ENCODE measurements at regions not wholly inside any gene's neighbourhood (a gene's known extent, or its start where the extent isn't known, plus 50 kb on each side); places are given as distances from the start of the nearest gene placed in this dataset.

- no peak for DNase-seq (ENCODE audit: extremely low read depth, low read depth)
- H3K4me3 ChIP-seq (replicated peaks; ENCODE audit: low read depth, low read length) = no peak overlapping the region
- TF ChIP-seq, protein P1, sequence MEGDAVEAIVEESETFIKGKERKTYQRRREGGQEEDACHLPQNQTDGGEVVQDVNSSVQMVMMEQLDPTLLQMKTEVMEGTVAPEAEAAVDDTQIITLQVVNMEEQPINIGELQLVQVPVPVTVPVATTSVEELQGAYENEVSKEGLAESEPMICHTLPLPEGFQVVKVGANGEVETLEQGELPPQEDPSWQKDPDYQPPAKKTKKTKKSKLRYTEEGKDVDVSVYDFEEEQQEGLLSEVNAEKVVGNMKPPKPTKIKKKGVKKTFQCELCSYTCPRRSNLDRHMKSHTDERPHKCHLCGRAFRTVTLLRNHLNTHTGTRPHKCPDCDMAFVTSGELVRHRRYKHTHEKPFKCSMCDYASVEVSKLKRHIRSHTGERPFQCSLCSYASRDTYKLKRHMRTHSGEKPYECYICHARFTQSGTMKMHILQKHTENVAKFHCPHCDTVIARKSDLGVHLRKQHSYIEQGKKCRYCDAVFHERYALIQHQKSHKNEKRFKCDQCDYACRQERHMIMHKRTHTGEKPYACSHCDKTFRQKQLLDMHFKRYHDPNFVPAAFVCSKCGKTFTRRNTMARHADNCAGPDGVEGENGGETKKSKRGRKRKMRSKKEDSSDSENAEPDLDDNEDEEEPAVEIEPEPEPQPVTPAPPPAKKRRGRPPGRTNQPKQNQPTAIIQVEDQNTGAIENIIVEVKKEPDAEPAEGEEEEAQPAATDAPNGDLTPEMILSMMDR (IDR thresholded peaks at IDR 0.05; ENCODE audit: low read depth, low read length, missing control alignments) = no peak
Observed at GRCh38 chr4:186912606-186913005, 188.9 kb upstream of the FAT1 start.

DNA sequence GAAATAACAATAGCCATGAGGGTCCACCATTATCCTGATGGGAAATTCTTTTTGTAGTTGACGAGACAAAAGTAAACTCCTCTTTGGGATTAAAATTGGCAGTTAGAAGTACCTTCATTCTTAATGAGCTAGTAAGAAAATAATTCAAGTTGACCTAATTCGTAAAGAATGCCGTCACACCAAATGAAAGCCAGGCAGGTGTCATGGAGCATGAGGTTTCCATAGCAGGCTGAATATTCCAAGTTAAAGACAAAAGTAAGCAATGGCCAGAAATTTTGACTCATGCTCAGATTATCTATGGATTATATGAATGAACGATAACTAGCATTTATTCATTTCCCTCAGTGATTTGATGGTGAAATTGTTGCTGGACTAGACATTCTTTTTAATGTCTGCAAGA is 192.2 kb upstream of the FAT1 start:
- TF ChIP-seq, protein P1 (IDR thresholded peaks at IDR 0.05; ENCODE audit: low read depth, low read length, missing control alignments) = no peak
- no peak overlapping the region for H3K4me3 ChIP-seq (replicated peaks; ENCODE audit: low read depth, low read length)
- no peak for DNase-seq (ENCODE audit: extremely low read depth, low read depth)

DNA sequence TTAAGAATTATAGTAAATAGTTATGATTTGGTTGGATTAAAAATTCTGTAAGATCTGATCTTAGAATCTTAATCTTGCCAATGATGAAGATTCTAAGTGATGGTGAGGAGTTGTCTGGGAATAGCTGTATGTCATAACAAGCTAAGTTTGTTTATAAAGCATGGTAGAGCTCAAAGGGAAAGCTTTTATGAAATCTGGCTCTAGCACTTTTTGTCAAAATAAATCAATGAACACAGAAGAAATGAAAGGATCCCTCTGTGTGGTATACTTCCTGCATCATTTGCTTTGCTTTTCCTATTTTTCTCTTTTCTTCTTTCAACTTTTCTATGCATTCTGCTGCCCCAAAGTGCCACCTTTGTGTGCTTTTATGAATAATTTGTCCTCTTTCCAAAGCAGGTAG is 193.5 kb upstream of the FAT1 start:
- no peak for DNase-seq (ENCODE audit: extremely low read depth, low read depth)
- TF ChIP-seq, protein P1 (IDR thresholded peaks at IDR 0.05; ENCODE audit: low read depth, low read length, missing control alignments) = no peak
- H3K4me3 ChIP-seq (replicated peaks; ENCODE audit: low read depth, low read length) = no peak overlapping the region

- no peak for DNase-seq (ENCODE audit: extremely low read depth, low read depth)
- TF ChIP-seq, protein P1 (IDR thresholded peaks at IDR 0.05; ENCODE audit: low read depth, low read length, missing control alignments) = no peak
- H3K4me3 ChIP-seq (replicated peaks; ENCODE audit: low read depth, low read length) = no peak overlapping the region
Observed at GRCh38 chr4:186918466-186918865, 194.8 kb upstream of the FAT1 start.

DNA sequence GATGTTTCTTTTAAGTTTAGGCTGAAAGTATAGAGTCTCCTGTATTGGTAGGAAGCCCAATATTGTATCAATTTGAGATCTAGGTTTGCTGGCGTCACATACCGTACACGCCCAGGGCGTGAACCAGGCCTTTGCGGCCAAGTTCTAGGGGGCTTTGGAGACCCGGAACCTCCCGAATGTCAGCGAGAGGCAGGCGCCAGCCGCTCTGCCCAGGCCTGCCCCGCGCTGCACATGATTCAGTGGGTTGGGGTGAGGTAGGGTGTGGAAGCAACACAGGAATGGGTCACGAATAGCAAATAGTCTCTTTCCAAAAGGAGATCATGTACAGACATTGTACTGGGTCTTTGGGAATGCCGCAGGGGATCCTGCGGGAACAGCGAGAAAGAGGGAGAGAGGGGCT is 195.7 kb upstream of the FAT1 start:
- H3K4me3 ChIP-seq (replicated peaks; ENCODE audit: low read depth, low read length) = no peak overlapping the region
- no peak for DNase-seq (ENCODE audit: extremely low read depth, low read depth)
- TF ChIP-seq, protein P1 (IDR thresholded peaks at IDR 0.05; ENCODE audit: low read depth, low read length, missing control alignments) = no peak

- H3K4me3 ChIP-seq (replicated peaks; ENCODE audit: low read depth, low read length) = no peak overlapping the region
- TF ChIP-seq, protein P1 (IDR thresholded peaks at IDR 0.05; ENCODE audit: low read depth, low read length, missing control alignments) = no peak
- no peak for DNase-seq (ENCODE audit: extremely low read depth, low read depth)
Observed at GRCh38 chr4:186920483-186920882, 196.8 kb upstream of the FAT1 start.

- H3K4me3 ChIP-seq (replicated peaks; ENCODE audit: low read depth, low read length) = no peak overlapping the region
- no peak for DNase-seq (ENCODE audit: extremely low read depth, low read depth)
- TF ChIP-seq, protein P1 (IDR thresholded peaks at IDR 0.05; ENCODE audit: low read depth, low read length, missing control alignments) = no peak
Observed at GRCh38 chr4:186920992-186921391, 197.3 kb upstream of the FAT1 start.
